K562 (cell line): ENCODE measurements at regions not wholly inside any gene's neighbourhood (a gene's known extent, or its start where the extent isn't known, plus 50 kb on each side); places are given as distances from the start of the nearest gene placed in this dataset.

Experiments used
- ATAC-seq: fragments of 200-7000 bp; cut with Tn5 transposase; 3 replicates; pipeline ENCODE4 v1.9.1; 2020; ENCODE audit warnings: moderate library complexity
- BruUV-seq: library from RNA; stranded (reverse); fragments of 400-500 nt; replicated peaks from 2 replicates; lab custom pipeline; 2021; lab: Mats Ljungman, UMichigan
- CTCF ChIA-PET: fragments of 300-600 bp; formaldehyde crosslinking; extraction: SDS; loops from one replicate; lab custom pipeline; 2021; ENCODE audit warnings: low intra/inter-chr PET ratio; lab: Yijun Ruan, JAX
- POLR2A ChIA-PET: fragments of 300-600, 350-650 bp; sonication (Branson Sonifier 250); formaldehyde crosslinking; extraction: SDS; loops from one replicate; lab custom pipeline; 2021; ENCODE audit warnings: antibody characterized with exemption, inconsistent platforms; lab: Yijun Ruan, JAX
- DNase-seq, 4 experiments: peaks; one replicate each; pipeline versions ENCODE4 v3.0.0 to v3.0.0-alpha.2; 2011 to 2018; ENCODE audit warnings: low spot score in 3 of 4, mixed read lengths in 3 of 4; ENCODE audit errors: extremely low read depth in 1 of 4
- FAIRE-seq: peaks from 2 replicates; lab custom pipeline; 2011; peaks lifted over from hg19 to GRCh38; lab: Jason Lieb, UNC
- H2AFZ ChIP-seq: 2 replicates; pipeline ENCODE4 v1.6.0; 2011; ENCODE audit warnings: low read depth, low read length, control low read depth, inconsistent platforms
- H3K27ac ChIP-seq: fragments of 200-600 bp; 3 replicates; pipeline ENCODE4 v1.8.0; 2011; ENCODE audit warnings: low read depth, mild to moderate bottlenecking, control low read depth, inconsistent platforms, low read length, moderate library complexity, mixed read lengths; ENCODE audit errors: extremely low read depth
- H3K27me3 ChIP-seq, 2 experiments: fragments of 300-600 bp in 1 of 2; 2 replicates in 1 of 2; 3 replicates in 1 of 2; pipeline versions ENCODE4 v1.6.0 to v1.8.0; 2011; ENCODE audit warnings: inconsistent platforms in 2 of 2, low read length in 2 of 2, mild to moderate bottlenecking in 1 of 2, mixed read lengths in 1 of 2, moderate library complexity in 1 of 2; ENCODE audit not compliant: control insufficient read depth in 2 of 2, insufficient read depth in 2 of 2
- H3K36me3 ChIP-seq: fragments of 300-600 bp; 3 replicates; pipeline ENCODE4 v1.8.0; 2011; ENCODE audit warnings: mild to moderate bottlenecking, low read length, inconsistent platforms; ENCODE audit not compliant: control insufficient read depth, insufficient read depth
- H3K4me1 ChIP-seq, 2 experiments: fragments of 200-600 bp in 1 of 2; replicated peaks in 1 of 2; 2 replicates in 1 of 2; 3 replicates in 1 of 2; pipeline versions ENCODE4 v1.5.1 to v1.8.0; 2011; ENCODE audit warnings: inconsistent platforms in 2 of 2, low read length in 2 of 2, mild to moderate bottlenecking in 1 of 2, mixed read lengths in 1 of 2, moderate library complexity in 1 of 2; ENCODE audit not compliant: control insufficient read depth in 2 of 2, insufficient read depth in 2 of 2
- H3K4me2 ChIP-seq: 2 replicates; pipeline ENCODE4 v1.6.1; 2011; ENCODE audit warnings: low read length, control low read depth, inconsistent platforms, mixed read lengths; ENCODE audit not compliant: insufficient read depth
- H3K4me3 ChIP-seq: fragments of 200-600 bp; sonication (generic), shearing (Covaris generic); 2 replicates; pipeline ENCODE4 v1.5.1; 2016; ENCODE audit warnings: control low read depth, inconsistent platforms
- H3K79me2 ChIP-seq: fragments of 200-600 bp; 3 replicates; pipeline ENCODE4 v1.8.0; 2011; ENCODE audit warnings: low read length, inconsistent platforms; ENCODE audit not compliant: control insufficient read depth, insufficient read depth
- H3K9ac ChIP-seq, 2 experiments: 2 replicates each; pipeline versions ENCODE4 v1.6.0 to v1.6.1; 2011; ENCODE audit warnings: low read depth in 2 of 2, low read length in 2 of 2, control low read depth in 1 of 2, inconsistent platforms in 1 of 2, mild to moderate bottlenecking in 1 of 2, mixed read lengths in 1 of 2; ENCODE audit not compliant: insufficient read depth in 1 of 2
- H3K9me1 ChIP-seq: one replicate; pipeline ENCODE4 v1.6.0; 2011; ENCODE audit warnings: inconsistent platforms, mild to moderate bottlenecking, low read length, moderate library complexity; ENCODE audit not compliant: control insufficient read depth, insufficient read depth
- H3K9me3 ChIP-seq: replicated peaks from 2 replicates; pipeline ENCODE4 v1.5.1; 2011; ENCODE audit warnings: low read depth, low read length, inconsistent platforms; ENCODE audit not compliant: control insufficient read depth, insufficient read depth
- H4K20me1 ChIP-seq: replicated peaks from 2 replicates; pipeline ENCODE4 v1.6.1; 2011; ENCODE audit warnings: low read length, inconsistent platforms, mixed read lengths; ENCODE audit not compliant: control insufficient read depth, insufficient read depth
- MCM2 ChIP-seq: fragments of 450-650 bp; IDR thresholded peaks from 2 replicates; pipeline ENCODE4 v1.6.1; 2017; ENCODE audit warnings: low read depth, mild to moderate bottlenecking
- MCM7 ChIP-seq, 2 experiments: fragments of 450-650 bp; IDR thresholded peaks; 2 replicates each; pipeline ENCODE4 v1.6.1; 2016 to 2018
- NRF1 ChIP-seq, 2 experiments: fragments of 450-650 bp; IDR thresholded peaks in 1 of 2; conservative IDR thresholded peaks in 1 of 2; 2 replicates each; pipeline ENCODE4 v1.6.1; 2014; ENCODE audit warnings: mild to moderate bottlenecking in 2 of 2
- RBM22 ChIP-seq: fragments of 200-400 bp; formaldehyde crosslinking; IDR thresholded peaks from 2 replicates; pipeline ENCODE4 v1.6.1; 2018; ENCODE audit warnings: low read length, low read depth; ENCODE audit not compliant: poor library complexity, severe bottlenecking
- SNRNP70 ChIP-seq: fragments of 200-400 bp; formaldehyde crosslinking; optimal IDR thresholded peaks from 2 replicates; pipeline ENCODE3; 2017; ENCODE audit warnings: low read depth, low read length
- TEAD2 ChIP-seq: fragments of 450-650 bp; IDR thresholded peaks from 2 replicates; pipeline ENCODE4 v1.6.1; 2016; ENCODE audit warnings: missing genetic modification characterization, control low read depth, missing compliant biosample characterization
- ZFP1 ChIP-seq: fragments of 450-650 bp; formaldehyde crosslinking; IDR thresholded peaks from 2 replicates; pipeline ENCODE4 v1.4.0; 2020; ENCODE audit warnings: mild to moderate bottlenecking, mixed read lengths
- ZNF232 ChIP-seq: sonication (generic); formaldehyde crosslinking; IDR thresholded peaks from 2 replicates; pipeline ENCODE4 v1.8.0; 2022; ENCODE audit warnings: mild to moderate bottlenecking, missing genetic modification reagents
- ZNF347 ChIP-seq: fragments of 450-650 bp; formaldehyde crosslinking; IDR thresholded peaks from 2 replicates; pipeline ENCODE4 v1.4.0; 2020; ENCODE audit warnings: low read depth, mild to moderate bottlenecking, moderate library complexity
- ZNF586 ChIP-seq: fragments of 450-650 bp; formaldehyde crosslinking; conservative IDR thresholded peaks from 2 replicates; pipeline ENCODE4 v1.4.0; 2020; ENCODE audit warnings: mild to moderate bottlenecking, moderate library complexity
- WGBS: fragments of 100-300 bp; shearing (Covaris generic); methylation state at CpG from one replicate; pipeline ENCODE4 v1.1.6; 2016; ENCODE audit warnings: low coverage, mixed read lengths; ENCODE audit not compliant: insufficient coverage; ENCODE audit errors: missing lambda C conversion rate; 5-methylcytosine and 5-hydroxymethylcytosine counted together
- in situ Hi-C: fragments of 300-500 bp; cut with MboI; formaldehyde crosslinking; loops from 4 replicates; pipeline ENCODE4 v1.15.0; 2018; ENCODE audit warnings: inconsistent platforms, mixed read lengths
- intact Hi-C: fragments of 100-400 bp; cut with micrococcal nuclease; formaldehyde crosslinking; loops from 2 replicates; pipeline ENCODE4 v1.14.2; 2022

GRCh38 chr16:34802396-34802795 is 1343.0 kb downstream of the TP53TG3F start:
- H3K9me3 ChIP-seq = no peaks in the 10 kb centered on the region
- POLR2A ChIA-PET = no interaction called here
- H4K20me1 ChIP-seq = no peaks in the 10 kb centered on the region
- WGBS = 80% methylated on average over 2 of the region's 55 CpGs
- no peak overlapping the region for H3K4me3 ChIP-seq
- H2AFZ ChIP-seq = no peak overlapping the region
- no peak overlapping the region for H3K27ac ChIP-seq
- H3K36me3 ChIP-seq = no peaks in the 10 kb centered on the region
- no peak for DNase-seq
- in situ Hi-C loops (no loop called here), intact Hi-C loops (no loop called here)
- no peak for ATAC-seq
- no peak overlapping the region for H3K9ac ChIP-seq
- BruUV-seq = no TSS peak
- no peaks in the 10 kb centered on the region for H3K4me1 ChIP-seq
- FAIRE-seq = no peak
- H3K27me3 ChIP-seq = no peaks in the 10 kb centered on the region
- no peak for TF ChIP-seq TEAD2 (tag)
- no peak for TF ChIP-seq MCM2
- TF ChIP-seq NRF1 (conservative IDR thresholded peaks at IDR 0.05 in 1 of 2, IDR thresholded peaks at IDR 0.05 in 1 of 2) = no peak
- TF ChIP-seq RBM22 = no peak
- no peak for TF ChIP-seq ZNF232
- no peak for TF ChIP-seq ZNF347
- TF ChIP-seq ZNF586 (CRISPR knock-in tag) = no peak
- no peak for TF ChIP-seq MCM7 (IDR thresholded peaks at IDR 0.05)
- no peak for TF ChIP-seq SNRNP70
- no peak for TF ChIP-seq ZFP1
- H3K79me2 ChIP-seq = no peaks in the 10 kb centered on the region
- H3K4me2 ChIP-seq = no peak overlapping the region
- H3K9me1 ChIP-seq = no peaks in the 10 kb centered on the region
- CTCF ChIA-PET = no interaction called here
